K562 (cell line): ENCODE measurements at regions not wholly inside any gene's neighbourhood (a gene's known extent, or its start where the extent isn't known, plus 50 kb on each side); places are given as distances from the start of the nearest gene placed in this dataset.
A peak's percentile ranks its signal among the peaks of the same experiment; 100 is the strongest.

Experiments used
- ATF1 ChIP-seq, 2 experiments: fragments of 450-650 bp in 1 of 2; IDR thresholded peaks; 2 replicates each; pipeline ENCODE4 v1.6.1; 2016; ENCODE audit warnings: missing compliant biosample characterization in 1 of 2, missing genetic modification characterization in 1 of 2
- DDX20 ChIP-seq: fragments of 450-650 bp; IDR thresholded peaks from 2 replicates; pipeline ENCODE4 v1.6.1; 2016; ENCODE audit warnings: missing genetic modification characterization, low read depth, mild to moderate bottlenecking, missing compliant biosample characterization, moderate library complexity
- FOSL1 ChIP-seq: fragments of 200-800 bp; sonication (Bioruptor generic); conservative IDR thresholded peaks from 2 replicates; pipeline ENCODE4 v1.6.1; 2016; ENCODE audit warnings: missing genetic modification characterization, missing compliant biosample characterization
- GTF2A2 ChIP-seq: IDR thresholded peaks from 2 replicates; pipeline ENCODE4 v1.6.1; 2016; ENCODE audit warnings: mild to moderate bottlenecking, missing genetic modification characterization, missing compliant biosample characterization
- ILK ChIP-seq: fragments of 450-650 bp; IDR thresholded peaks from 2 replicates; pipeline ENCODE4 v1.6.1; 2016; ENCODE audit warnings: missing genetic modification characterization, low read depth, mild to moderate bottlenecking, missing compliant biosample characterization, moderate library complexity, borderline replicate concordance
- MED1 ChIP-seq: sonication (generic); formaldehyde crosslinking; IDR thresholded peaks from 2 replicates; pipeline ENCODE4 v1.8.1; 2023; ENCODE audit warnings: missing genetic modification reagents, borderline replicate concordance
- MEF2D ChIP-seq: conservative IDR thresholded peaks from 2 replicates; pipeline ENCODE4 v1.6.1; 2016; ENCODE audit warnings: low read depth, missing genetic modification characterization, missing compliant biosample characterization
- NUFIP1 ChIP-seq: fragments of 450-650 bp; IDR thresholded peaks from 2 replicates; pipeline ENCODE4 v1.6.1; 2018; ENCODE audit not compliant: partially characterized antibody
- PTRF ChIP-seq: fragments of 450-650 bp; IDR thresholded peaks from 2 replicates; pipeline ENCODE4 v1.6.1; 2016; ENCODE audit warnings: mild to moderate bottlenecking, missing genetic modification characterization, missing compliant biosample characterization
- ZBED1 ChIP-seq: IDR thresholded peaks from 2 replicates; pipeline ENCODE4 v1.6.1; 2014
- ZKSCAN8 ChIP-seq: fragments of 200-800 bp; sonication (Bioruptor generic); IDR thresholded peaks from 2 replicates; pipeline ENCODE4 v1.6.1; 2016; ENCODE audit warnings: missing genetic modification characterization, missing compliant biosample characterization
- ZNF133 ChIP-seq: fragments of 250-450 bp; sonication (Bioruptor Pico); IDR thresholded peaks from 2 replicates; pipeline ENCODE4 v1.4.0; 2020; ENCODE audit warnings: mild to moderate bottlenecking
- TF ChIP-seq, protein P1 (sequence below), 2 experiments: fragments of 200-800 bp in 1 of 2; sonication (Bioruptor generic) in 1 of 2; sonication (generic) in 1 of 2; formaldehyde crosslinking in 1 of 2; IDR thresholded peaks in 1 of 2; conservative IDR thresholded peaks in 1 of 2; 2 replicates each; pipeline versions ENCODE4 v1.5.0 to v1.6.1; 2016 to 2020; ENCODE audit warnings: missing compliant biosample characterization in 1 of 2, missing genetic modification characterization in 1 of 2, missing genetic modification reagents in 1 of 2
- TF ChIP-seq, protein P2 (sequence below): fragments of 450-650 bp; IDR thresholded peaks from 2 replicates; pipeline ENCODE4 v1.6.1; 2017; ENCODE audit warnings: antibody characterized with exemption, mild to moderate bottlenecking
- TF ChIP-seq, protein P3 (sequence below): fragments of 200-400 bp; formaldehyde crosslinking; IDR thresholded peaks from 2 replicates; pipeline ENCODE4 v1.6.1; 2017; ENCODE audit warnings: mild to moderate bottlenecking, low read depth, low read length, moderate library complexity

GRCh38 chr5:115384587-115385375, 88.3 kb upstream of the CCDC112 start (continued):
- TF ChIP-seq DDX20 (tag) = peak; percentile 72; the same call in 1 of the 2 replicates
- TF ChIP-seq NUFIP1 = no peak
- TF ChIP-seq ZBED1 = no peak
- 0 out of 2 replicates have a peak, but pooled peaks have one; percentile 41 for TF ChIP-seq ILK
- TF ChIP-seq ATF1 (CRISPR knock-in tag; IDR thresholded peaks at IDR 0.05) = no peak
- no peak for TF ChIP-seq ATF1 (tag; IDR thresholded peaks at IDR 0.05)
- TF ChIP-seq, protein P1, sequence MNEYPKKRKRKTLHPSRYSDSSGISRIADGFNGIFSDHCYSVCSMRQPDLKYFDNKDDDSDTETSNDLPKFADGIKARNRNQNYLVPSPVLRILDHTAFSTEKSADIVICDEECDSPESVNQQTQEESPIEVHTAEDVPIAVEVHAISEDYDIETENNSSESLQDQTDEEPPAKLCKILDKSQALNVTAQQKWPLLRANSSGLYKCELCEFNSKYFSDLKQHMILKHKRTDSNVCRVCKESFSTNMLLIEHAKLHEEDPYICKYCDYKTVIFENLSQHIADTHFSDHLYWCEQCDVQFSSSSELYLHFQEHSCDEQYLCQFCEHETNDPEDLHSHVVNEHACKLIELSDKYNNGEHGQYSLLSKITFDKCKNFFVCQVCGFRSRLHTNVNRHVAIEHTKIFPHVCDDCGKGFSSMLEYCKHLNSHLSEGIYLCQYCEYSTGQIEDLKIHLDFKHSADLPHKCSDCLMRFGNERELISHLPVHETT (CRISPR knock-in tag; conservative IDR thresholded peaks at IDR 0.05 in 1 of 2, IDR thresholded peaks at IDR 0.05 in 1 of 2) = 0 out of 4 replicates have a peak, but pooled peaks of 1 of the 2 experiments have one; percentile 35
- TF ChIP-seq, protein P2, sequence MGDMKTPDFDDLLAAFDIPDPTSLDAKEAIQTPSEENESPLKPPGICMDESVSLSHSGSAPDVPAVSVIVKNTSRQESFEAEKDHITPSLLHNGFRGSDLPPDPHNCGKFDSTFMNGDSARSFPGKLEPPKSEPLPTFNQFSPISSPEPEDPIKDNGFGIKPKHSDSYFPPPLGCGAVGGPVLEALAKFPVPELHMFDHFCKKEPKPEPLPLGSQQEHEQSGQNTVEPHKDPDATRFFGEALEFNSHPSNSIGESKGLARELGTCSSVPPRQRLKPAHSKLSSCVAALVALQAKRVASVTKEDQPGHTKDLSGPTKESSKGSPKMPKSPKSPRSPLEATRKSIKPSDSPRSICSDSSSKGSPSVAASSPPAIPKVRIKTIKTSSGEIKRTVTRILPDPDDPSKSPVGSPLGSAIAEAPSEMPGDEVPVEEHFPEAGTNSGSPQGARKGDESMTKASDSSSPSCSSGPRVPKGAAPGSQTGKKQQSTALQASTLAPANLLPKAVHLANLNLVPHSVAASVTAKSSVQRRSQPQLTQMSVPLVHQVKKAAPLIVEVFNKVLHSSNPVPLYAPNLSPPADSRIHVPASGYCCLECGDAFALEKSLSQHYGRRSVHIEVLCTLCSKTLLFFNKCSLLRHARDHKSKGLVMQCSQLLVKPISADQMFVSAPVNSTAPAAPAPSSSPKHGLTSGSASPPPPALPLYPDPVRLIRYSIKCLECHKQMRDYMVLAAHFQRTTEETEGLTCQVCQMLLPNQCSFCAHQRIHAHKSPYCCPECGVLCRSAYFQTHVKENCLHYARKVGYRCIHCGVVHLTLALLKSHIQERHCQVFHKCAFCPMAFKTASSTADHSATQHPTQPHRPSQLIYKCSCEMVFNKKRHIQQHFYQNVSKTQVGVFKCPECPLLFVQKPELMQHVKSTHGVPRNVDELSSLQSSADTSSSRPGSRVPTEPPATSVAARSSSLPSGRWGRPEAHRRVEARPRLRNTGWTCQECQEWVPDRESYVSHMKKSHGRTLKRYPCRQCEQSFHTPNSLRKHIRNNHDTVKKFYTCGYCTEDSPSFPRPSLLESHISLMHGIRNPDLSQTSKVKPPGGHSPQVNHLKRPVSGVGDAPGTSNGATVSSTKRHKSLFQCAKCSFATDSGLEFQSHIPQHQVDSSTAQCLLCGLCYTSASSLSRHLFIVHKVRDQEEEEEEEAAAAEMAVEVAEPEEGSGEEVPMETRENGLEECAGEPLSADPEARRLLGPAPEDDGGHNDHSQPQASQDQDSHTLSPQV = peak; percentile 35; the same call in 1 of the 2 replicates
- TF ChIP-seq, protein P3, sequence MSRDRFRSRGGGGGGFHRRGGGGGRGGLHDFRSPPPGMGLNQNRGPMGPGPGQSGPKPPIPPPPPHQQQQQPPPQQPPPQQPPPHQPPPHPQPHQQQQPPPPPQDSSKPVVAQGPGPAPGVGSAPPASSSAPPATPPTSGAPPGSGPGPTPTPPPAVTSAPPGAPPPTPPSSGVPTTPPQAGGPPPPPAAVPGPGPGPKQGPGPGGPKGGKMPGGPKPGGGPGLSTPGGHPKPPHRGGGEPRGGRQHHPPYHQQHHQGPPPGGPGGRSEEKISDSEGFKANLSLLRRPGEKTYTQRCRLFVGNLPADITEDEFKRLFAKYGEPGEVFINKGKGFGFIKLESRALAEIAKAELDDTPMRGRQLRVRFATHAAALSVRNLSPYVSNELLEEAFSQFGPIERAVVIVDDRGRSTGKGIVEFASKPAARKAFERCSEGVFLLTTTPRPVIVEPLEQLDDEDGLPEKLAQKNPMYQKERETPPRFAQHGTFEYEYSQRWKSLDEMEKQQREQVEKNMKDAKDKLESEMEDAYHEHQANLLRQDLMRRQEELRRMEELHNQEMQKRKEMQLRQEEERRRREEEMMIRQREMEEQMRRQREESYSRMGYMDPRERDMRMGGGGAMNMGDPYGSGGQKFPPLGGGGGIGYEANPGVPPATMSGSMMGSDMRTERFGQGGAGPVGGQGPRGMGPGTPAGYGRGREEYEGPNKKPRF = no peak
- peak; percentile 37; the same call in 1 of the 2 replicates for TF ChIP-seq ZKSCAN8 (CRISPR knock-in tag)
- peak; percentile 86 for TF ChIP-seq PTRF (tag)
- no peak for TF ChIP-seq ZNF133
- no peak for TF ChIP-seq MED1 (CRISPR knock-in tag)
- TF ChIP-seq FOSL1 (tag) = peak; percentile 69
- TF ChIP-seq GTF2A2 (tag) = peak; percentile 70
- peak; percentile 83 for TF ChIP-seq MEF2D (tag)
